B cell (primary cell): ENCODE measurements at regions not wholly inside any gene's neighbourhood (a gene's known extent, or its start where the extent isn't known, plus 50 kb on each side); places are given as distances from the start of the nearest gene placed in this dataset.

Experiments
- ATAC-seq: fragments of 200-7000 bp; cut with Tn5 transposase; one replicate; pipeline ENCODE4 v1.10.0; 2021; ENCODE audit warnings: low read depth, mild to moderate bottlenecking, moderate number of reproducible peaks, moderate library complexity
- CTCF ChIA-PET: fragments of 350-600 bp; sonication (Branson Sonifier 250); formaldehyde crosslinking; loops from one replicate; lab custom pipeline; 2021; ENCODE audit warnings: antibody characterized with exemption, inconsistent platforms; lab: Charles Lee
- POLR2A ChIA-PET: fragments of 350-600 bp; sonication (Branson Sonifier 250); formaldehyde crosslinking; loops from one replicate; lab custom pipeline; 2021; ENCODE audit warnings: antibody characterized with exemption; lab: Charles Lee
- DNase-seq: peaks from one replicate; pipeline ENCODE4 v3.0.0; 2013
- H2AFZ ChIP-seq: 2 replicates; pipeline ENCODE4 v1.6.1; 2012; ENCODE audit warnings: mild to moderate bottlenecking, low read depth, low read length; ENCODE audit not compliant: insufficient read depth, poor library complexity, severe bottlenecking
- H3K27ac ChIP-seq, 2 donors: 1 replicate in 1 of 2; 2 replicates in 1 of 2; pipeline ENCODE4 v1.5.1; 2012 to 2013; ENCODE audit warnings: low read length in 2 of 2, mild to moderate bottlenecking in 2 of 2, moderate library complexity in 1 of 2
- H3K27me3 ChIP-seq, 4 experiments: fragments of 200-600 bp in 1 of 4; sonication (generic) in 1 of 4; replicated peaks in 1 of 4; 1 replicate in 2 of 4; 2 replicates in 2 of 4; pipeline versions ENCODE4 v1.6.1 to v1.7.0; 2013 to 2016; ENCODE audit warnings: low read length in 3 of 4, mild to moderate bottlenecking in 2 of 4, mixed read lengths in 1 of 4, moderate library complexity in 1 of 4; ENCODE audit not compliant: insufficient read depth in 4 of 4, control insufficient read depth in 3 of 4; ENCODE audit errors: control extremely low read depth in 1 of 4
- H3K36me3 ChIP-seq, 2 experiments: replicated peaks in 1 of 2; 1 replicate in 1 of 2; 2 replicates in 1 of 2; pipeline versions ENCODE4 v1.6.1 to v1.7.1; 2013; ENCODE audit warnings: low read length in 1 of 2; ENCODE audit not compliant: insufficient read depth in 2 of 2, control insufficient read depth in 1 of 2; ENCODE audit errors: control extremely low read depth in 1 of 2, extremely low read depth in 1 of 2
- H3K4me1 ChIP-seq, 2 donors: fragments of 200-600 bp in 1 of 2; sonication (generic) in 1 of 2; 1 replicate in 1 of 2; 2 replicates in 1 of 2; pipeline versions ENCODE4 v1.5.1 to v1.6.1; 2013 to 2017; ENCODE audit warnings: low read length in 2 of 2; ENCODE audit not compliant: control insufficient read depth in 2 of 2, insufficient read depth in 2 of 2
- H3K4me2 ChIP-seq: replicated peaks from 2 replicates; pipeline ENCODE3; 2012; ENCODE audit warnings: mild to moderate bottlenecking, low read depth, low read length; ENCODE audit not compliant: poor library complexity, severe bottlenecking
- H3K4me3 ChIP-seq, 5 experiments: fragments of 200-600 bp in 1 of 5; sonication (generic) in 1 of 5; 1 replicate in 3 of 5; 2 replicates in 2 of 5; pipeline versions ENCODE4 v1.5.1 to v1.7.0; 2011 to 2016; ENCODE audit warnings: low read length in 4 of 5, mild to moderate bottlenecking in 4 of 5, low read depth in 2 of 5, control low read depth in 1 of 5, moderate library complexity in 1 of 5; ENCODE audit not compliant: insufficient read depth in 1 of 5; ENCODE audit errors: control extremely low read depth in 1 of 5, extremely low read depth in 1 of 5
- H3K79me2 ChIP-seq: fragments of 200-600 bp; sonication (generic); one replicate; pipeline ENCODE4 v1.6.0; 2016; ENCODE audit warnings: low read length; ENCODE audit not compliant: control insufficient read depth, insufficient read depth
- H3K9ac ChIP-seq: fragments of 200-600 bp; sonication (generic); 2 replicates; pipeline ENCODE4 v1.6.1; 2017; ENCODE audit warnings: mild to moderate bottlenecking, low read length, moderate library complexity
- H3K9me3 ChIP-seq, 3 donors: one replicate each; pipeline versions ENCODE4 v1.6.1 to v1.7.1; 2013; ENCODE audit warnings: low read length in 2 of 3; ENCODE audit not compliant: control insufficient read depth in 2 of 3, insufficient read depth in 1 of 3; ENCODE audit errors: control extremely low read depth in 1 of 3
- H4K20me1 ChIP-seq: 2 replicates; pipeline ENCODE4 v1.6.0; 2012; ENCODE audit warnings: mild to moderate bottlenecking, low read length; ENCODE audit not compliant: insufficient read depth, control insufficient read depth, poor library complexity, severe bottlenecking
- H3K27ac Mint-ChIP-seq: one replicate; pipeline ENCODE4 v1.8.0; 2021; ENCODE audit warnings: mixed read lengths
- H3K27me3 Mint-ChIP-seq: one replicate; pipeline ENCODE4 v1.8.0; 2021; ENCODE audit warnings: mixed read lengths
- H3K4me1 Mint-ChIP-seq: one replicate; pipeline ENCODE4 v1.8.0; 2021; ENCODE audit warnings: mixed read lengths
- H3K4me3 Mint-ChIP-seq: one replicate; pipeline ENCODE4 v1.8.0; 2021; ENCODE audit warnings: mixed read lengths
- H3K9me3 Mint-ChIP-seq: one replicate; pipeline ENCODE4 v1.8.0; 2022; ENCODE audit warnings: mixed read lengths; ENCODE audit not compliant: insufficient read depth
- EZH2 ChIP-seq: IDR thresholded peaks from 2 replicates; pipeline ENCODE4 v1.6.1; 2012; ENCODE audit warnings: borderline replicate concordance, low read depth, mild to moderate bottlenecking, moderate library complexity, low read length; ENCODE audit not compliant: insufficient read depth, poor library complexity, severe bottlenecking
- whole genome bisulfite sequencing: methylation state at CpG from one replicate; pipeline ENCODE4 v1.1.5; 2013; ENCODE audit warnings: missing lambda C conversion rate; ENCODE audit not compliant: insufficient coverage; 5-methylcytosine and 5-hydroxymethylcytosine counted together
- intact Hi-C: fragments of 100-400 bp; cut with micrococcal nuclease; formaldehyde crosslinking; loops from one replicate; pipeline ENCODE4 v1.10.0; 2022
- TF ChIP-seq, protein P1 (sequence below): fragments of 200-600 bp; IDR thresholded peaks from one replicate; pipeline ENCODE4 v1.8.0; 2022; ENCODE audit warnings: antibody characterized with exemption, mild to moderate bottlenecking

DNA sequence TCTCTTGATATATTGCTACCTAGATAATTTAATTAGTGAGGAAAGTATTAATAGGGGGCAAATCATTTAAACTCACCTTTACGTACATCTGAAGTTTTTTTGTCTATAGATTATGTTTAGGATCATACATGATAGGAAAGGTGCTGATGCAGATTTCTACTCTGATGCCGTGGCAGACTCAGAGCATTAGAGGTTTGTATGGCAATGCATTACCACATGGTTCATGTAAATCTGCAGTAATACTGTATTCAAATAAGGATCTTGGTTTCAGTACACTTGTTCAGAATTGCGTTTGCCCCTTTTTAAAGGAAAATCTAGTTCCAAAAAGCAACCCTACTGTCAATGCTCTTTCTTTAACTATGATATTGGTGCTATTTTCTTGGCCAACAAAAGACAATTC, 288.3 kb downstream of the PTPRC start:
- whole genome bisulfite sequencing, result 0% methylated on average over 1 of the region's 3 CpGs
- Histone ChIP-seq H3K27ac (no peak overlapping the region), H3K9ac (no peak overlapping the region), H3K36me3 (no peaks in the 10 kb centered on the region), H3K4me1 (peaks cover 17 to 29% of the 10 kb centered on the region in 2 donors), H3K4me2 (peak overlapping the region; percentile 29), H3K4me3 (no peak overlapping the region), H2AFZ (no peak overlapping the region), H4K20me1 (no peaks in the 10 kb centered on the region), H3K79me2 (peaks cover 31% of the 10 kb centered on the region), H3K27me3 (no peaks in the 10 kb centered on the region), H3K9me3 (no peaks in the 10 kb centered on the region)
- intact Hi-C loops, result no loop called here
- TF ChIP-seq, protein P1, sequence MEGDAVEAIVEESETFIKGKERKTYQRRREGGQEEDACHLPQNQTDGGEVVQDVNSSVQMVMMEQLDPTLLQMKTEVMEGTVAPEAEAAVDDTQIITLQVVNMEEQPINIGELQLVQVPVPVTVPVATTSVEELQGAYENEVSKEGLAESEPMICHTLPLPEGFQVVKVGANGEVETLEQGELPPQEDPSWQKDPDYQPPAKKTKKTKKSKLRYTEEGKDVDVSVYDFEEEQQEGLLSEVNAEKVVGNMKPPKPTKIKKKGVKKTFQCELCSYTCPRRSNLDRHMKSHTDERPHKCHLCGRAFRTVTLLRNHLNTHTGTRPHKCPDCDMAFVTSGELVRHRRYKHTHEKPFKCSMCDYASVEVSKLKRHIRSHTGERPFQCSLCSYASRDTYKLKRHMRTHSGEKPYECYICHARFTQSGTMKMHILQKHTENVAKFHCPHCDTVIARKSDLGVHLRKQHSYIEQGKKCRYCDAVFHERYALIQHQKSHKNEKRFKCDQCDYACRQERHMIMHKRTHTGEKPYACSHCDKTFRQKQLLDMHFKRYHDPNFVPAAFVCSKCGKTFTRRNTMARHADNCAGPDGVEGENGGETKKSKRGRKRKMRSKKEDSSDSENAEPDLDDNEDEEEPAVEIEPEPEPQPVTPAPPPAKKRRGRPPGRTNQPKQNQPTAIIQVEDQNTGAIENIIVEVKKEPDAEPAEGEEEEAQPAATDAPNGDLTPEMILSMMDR, result no peak
- no peak for TF ChIP-seq EZH2
- H3K27me3 Mint-ChIP-seq, result no peaks in the 10 kb centered on the region
- peaks cover 42% of the 10 kb centered on the region for H3K4me1 Mint-ChIP-seq
- DNase-seq (peak; percentile 26), ATAC-seq (no peak)
- H3K4me3 Mint-ChIP-seq, result no peak overlapping the region
- H3K9me3 Mint-ChIP-seq, result no peaks in the 10 kb centered on the region
- no peak overlapping the region for H3K27ac Mint-ChIP-seq
- ChIA-PET POLR2A (no interaction called here), CTCF (no interaction called here)

DNA sequence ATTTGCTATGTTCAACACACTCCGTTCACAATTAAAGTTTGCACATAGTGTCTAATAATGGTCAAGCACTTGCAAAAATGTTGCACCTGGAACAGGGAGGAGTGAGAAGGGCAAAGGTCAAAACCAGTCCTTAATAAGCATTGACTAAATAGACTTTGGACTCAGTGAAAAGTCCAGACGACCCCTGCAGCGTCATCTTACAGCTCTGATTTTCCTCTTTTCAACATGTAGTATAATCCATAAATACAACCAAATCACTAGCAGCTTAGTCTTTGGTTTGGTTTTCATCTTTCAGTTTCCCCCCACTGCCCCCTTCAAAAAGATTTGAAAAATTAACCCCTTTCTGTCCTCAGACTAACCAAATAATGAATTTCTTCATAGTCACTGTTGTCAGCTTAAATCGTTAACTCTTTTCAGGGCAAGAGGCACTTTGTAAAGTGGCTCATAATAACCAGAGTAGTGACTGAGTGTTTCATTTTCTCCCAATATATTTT, 290.3 kb downstream of the PTPRC start:
- no peak for DNase-seq
- Mint-ChIP-seq H3K4me1 (peaks cover 40% of the 10 kb centered on the region), H3K4me3 (peak overlapping the region; percentile 24), H3K27me3 (no peaks in the 10 kb centered on the region), H3K27ac (no peak overlapping the region), H3K9me3 (no peaks in the 10 kb centered on the region)
- H3K79me2 ChIP-seq, result peaks cover 40% of the 10 kb centered on the region
- WGBS, result 33% methylated on average over 2 of the region's 4 CpGs
- peaks cover 13 to 31% of the 10 kb centered on the region in 2 donors for H3K4me1 ChIP-seq
- H3K4me3 ChIP-seq, result no peak overlapping the region
- no peaks in the 10 kb centered on the region for H3K9me3 ChIP-seq
- no peak for TF ChIP-seq EZH2
- TF ChIP-seq, protein P1, result no peak
- POLR2A ChIA-PET, result no interaction called here
- no peak for ATAC-seq
- H4K20me1 ChIP-seq, result no peaks in the 10 kb centered on the region
- no peak overlapping the region for H2AFZ ChIP-seq
- no peak overlapping the region for H3K9ac ChIP-seq
- no peaks in the 10 kb centered on the region for H3K27me3 ChIP-seq
- CTCF ChIA-PET, result no interaction called here
- intact Hi-C loops, result no loop called here
- H3K27ac ChIP-seq, result no peak overlapping the region
- no peaks in the 10 kb centered on the region for H3K36me3 ChIP-seq
- H3K4me2 ChIP-seq, result peak overlapping the region; percentile 65
